Sigmoid colon (tissue), 6 donors: ENCODE measurements at regions not wholly inside any gene's neighbourhood (a gene's known extent, or its start where the extent isn't known, plus 50 kb on each side); places are given as distances from the start of the nearest gene placed in this dataset.
"Not testable (repeated sequence)": the region's sequence is repeated elsewhere in the genome, so short reads cannot be mapped to it uniquely, and the experiment has no call there.

Source experiments
- DNase-seq: peaks from one replicate; pipeline ENCODE4 v3.0.0-alpha.2; 2019
- H3K27ac ChIP-seq, 4 donors: fragments of 200-600 bp; sonication (generic); one replicate each; pipeline ENCODE4 v1.5.1; 2016 to 2019; ENCODE audit warnings: mild to moderate bottlenecking in 1 of 4
- H3K27me3 ChIP-seq, 3 donors: fragments of 200-600 bp; sonication (generic); one replicate each; pipeline ENCODE4 v1.5.1; 2019; ENCODE audit warnings: mild to moderate bottlenecking in 1 of 3
- H3K36me3 ChIP-seq, 4 donors: fragments of 200-600 bp; sonication (generic); one replicate each; pipeline ENCODE4 v1.5.1; 2016 to 2019
- H3K4me1 ChIP-seq, 4 donors: fragments of 200-600 bp; sonication (generic); one replicate each; pipeline ENCODE4 v1.5.1; 2017 to 2019
- H3K4me3 ChIP-seq, 4 donors: fragments of 200-600 bp; sonication (generic); one replicate each; pipeline ENCODE4 v1.5.1; 2017 to 2019; ENCODE audit warnings: mild to moderate bottlenecking in 2 of 4, moderate library complexity in 1 of 4
- H3K9me3 ChIP-seq, 4 donors: fragments of 200-600 bp in 3 of 4; sonication (generic) in 3 of 4; one replicate each; pipeline versions ENCODE4 v1.5.1 to v1.6.1; 2013 to 2019
- CTCF ChIP-seq, 4 experiments: fragments of 450-650 bp in 3 of 4; fragments of 200-600 bp in 1 of 4; IDR thresholded peaks; one replicate each; pipeline ENCODE4 v1.5.1; 2016 to 2019; ENCODE audit warnings: antibody characterized with exemption in 4 of 4, mild to moderate bottlenecking in 3 of 4, moderate library complexity in 2 of 4
- EP300 ChIP-seq, 4 donors: sonication (generic); formaldehyde crosslinking; IDR thresholded peaks; one replicate each; pipeline ENCODE4 v1.6.1; 2017; ENCODE audit warnings: antibody characterized with exemption in 4 of 4
- POLR2A ChIP-seq, 2 donors: fragments of 450-650 bp; IDR thresholded peaks; one replicate each; pipeline ENCODE4 v1.6.1; 2016; ENCODE audit warnings: antibody characterized with exemption in 2 of 2, mild to moderate bottlenecking in 2 of 2, moderate library complexity in 2 of 2
- POLR2AphosphoS5 ChIP-seq, 4 donors: sonication (generic); formaldehyde crosslinking; IDR thresholded peaks; one replicate each; pipeline ENCODE4 v1.6.1; 2017; ENCODE audit warnings: antibody characterized with exemption in 4 of 4
- WGBS, 2 donors: extraction: QIAGEN DNeasy Blood & Tissue Kit; methylation state at CpG; one replicate each; pipeline ENCODE4 v1.1.7; 2013; 5-methylcytosine and 5-hydroxymethylcytosine counted together
- intact Hi-C: fragments of 100-400 bp; cut with DNase I; formaldehyde crosslinking; loops from one replicate; pipeline ENCODE4 v1.15.1; 2023
- donor health status: healthy with polysubstance abuse.
- donor health status: healthy.

GRCh38 chr7:54292171-54292925 is 249.8 kb upstream of the VSTM2A start:
- peaks cover 0 to 7% (median 1%) of the 10 kb centered on the region in 4 donors for H3K9me3 ChIP-seq
- 37 to 66% methylated on average over 8 of the region's 8 CpGs for WGBS, 2 donors
- no peak overlapping the region for H3K27ac ChIP-seq
- no peaks in the 10 kb centered on the region for H3K36me3 ChIP-seq
- intact Hi-C loops = no loop called here
- no peaks in the 10 kb centered on the region for H3K27me3 ChIP-seq
- H3K4me3 ChIP-seq = no peak overlapping the region
- DNase-seq = no peak
- no peaks in the 10 kb centered on the region for H3K4me1 ChIP-seq
- TF ChIP-seq CTCF (IDR thresholded peaks at IDR 0.05) = no peak

GRCh38 chr7:54299426-54299825 is 242.7 kb upstream of the VSTM2A start:
- Histone ChIP-seq H3K4me1 (peaks cover 0 to 5% (median 0%) of the 10 kb centered on the region in 4 donors), H3K36me3 (no peaks in the 10 kb centered on the region), H3K4me3 (no peak overlapping the region), H3K9me3 (no peaks in the 10 kb centered on the region), H3K27me3 (no peaks in the 10 kb centered on the region), H3K27ac (no peak overlapping the region)
- 69 to 83% methylated on average over 4 of the region's 4 CpGs for WGBS, 2 donors
- TF ChIP-seq POLR2AphosphoS5 (IDR thresholded peaks at IDR 0.05) (no peak), POLR2A (IDR thresholded peaks at IDR 0.05) (no peak), CTCF (IDR thresholded peaks at IDR 0.05) (no peak), EP300 (IDR thresholded peaks at IDR 0.05) (no peak)
- intact Hi-C loops = no loop called here
- DNase-seq = no peak

GRCh38 chr7:54315955-54316354 is 226.2 kb upstream of the VSTM2A start:
- H3K9me3 ChIP-seq, DNase-seq, H3K27me3 ChIP-seq, intact Hi-C loops, H3K36me3 ChIP-seq, H3K27ac ChIP-seq, H3K4me1 ChIP-seq, H3K4me3 ChIP-seq: not testable (repeated sequence)

GRCh38 chr7:54326592-54327167 is 215.5 kb upstream of the VSTM2A start:
- intact Hi-C loops = no loop called here
- TF ChIP-seq EP300 (IDR thresholded peaks at IDR 0.05) = no peak
- no peak for TF ChIP-seq POLR2A (IDR thresholded peaks at IDR 0.05)
- no peak for TF ChIP-seq CTCF (IDR thresholded peaks at IDR 0.05)
- TF ChIP-seq POLR2AphosphoS5 (IDR thresholded peaks at IDR 0.05) = no peak
- 66 to 72% methylated on average over 3 of the region's 3 CpGs for WGBS, 2 donors

GRCh38 chr7:54330216-54330800 is 211.9 kb upstream of the VSTM2A start:
- TF ChIP-seq POLR2AphosphoS5 (IDR thresholded peaks at IDR 0.05) (no peak), EP300 (IDR thresholded peaks at IDR 0.05) (no peak), CTCF (IDR thresholded peaks at IDR 0.05) (no peak), POLR2A (IDR thresholded peaks at IDR 0.05) (no peak)
- intact Hi-C loops = no loop called here
- WGBS, 2 donors = 65 to 69% methylated on average over 4 of the region's 4 CpGs

More at GRCh38 chr7:54326592-54327167, 215.5 kb upstream of the VSTM2A start:
- no peaks in the 10 kb centered on the region for H3K36me3 ChIP-seq
- peaks cover 0 to 2% (median 0%) of the 10 kb centered on the region in 4 donors for H3K9me3 ChIP-seq
- H3K27ac ChIP-seq = no peak overlapping the region
- no peaks in the 10 kb centered on the region for H3K27me3 ChIP-seq
- no peaks in the 10 kb centered on the region for H3K4me1 ChIP-seq
- DNase-seq = no peak
- H3K4me3 ChIP-seq = no peak overlapping the region

More at GRCh38 chr7:54330216-54330800, 211.9 kb upstream of the VSTM2A start:
- no peak overlapping the region for H3K27ac ChIP-seq
- no peak for DNase-seq
- no peaks in the 10 kb centered on the region for H3K27me3 ChIP-seq
- H3K9me3 ChIP-seq = no peaks in the 10 kb centered on the region
- H3K36me3 ChIP-seq = no peaks in the 10 kb centered on the region
- no peaks in the 10 kb centered on the region for H3K4me1 ChIP-seq
- no peak overlapping the region for H3K4me3 ChIP-seq
